SU-DHL-6 (cell line): ENCODE measurements at regions not wholly inside any gene's neighbourhood (a gene's known extent, or its start where the extent isn't known, plus 50 kb on each side); places are given as distances from the start of the nearest gene placed in this dataset.

Experiments
- H2AFZ ChIP-seq: fragments of 200-600 bp; sonication (generic); 2 replicates; pipeline ENCODE4 v1.6.1; 2014; ENCODE audit warnings: low read depth, mild to moderate bottlenecking, moderate library complexity, mixed read lengths, antibody characterized with exemption, low read length; ENCODE audit not compliant: severe bottlenecking
- H3F3A ChIP-seq: fragments of 200-600 bp; shearing (Covaris generic); 2 replicates; pipeline ENCODE4 v1.6.0; 2016; ENCODE audit warnings: antibody characterized with exemption, mild to moderate bottlenecking; ENCODE audit not compliant: insufficient read depth
- H3K27ac ChIP-seq: fragments of 200-600 bp; sonication (generic); 2 replicates; pipeline ENCODE4 v1.5.1; 2016; ENCODE audit warnings: low read depth, mild to moderate bottlenecking, low read length, moderate library complexity, mixed read lengths
- H3K27me3 ChIP-seq: fragments of 200-600 bp; sonication (generic), shearing (Covaris generic); 2 replicates; pipeline ENCODE4 v1.6.0; 2014; ENCODE audit warnings: mild to moderate bottlenecking, low read length
- H3K36me3 ChIP-seq: fragments of 200-600 bp; sonication (generic); 2 replicates; pipeline ENCODE4 v1.6.1; 2014; ENCODE audit warnings: mild to moderate bottlenecking, low read length, mixed read lengths
- H3K4me2 ChIP-seq: fragments of 300-600, 200-600 bp; shearing (Covaris generic), sonication (generic); 2 replicates; pipeline ENCODE4 v1.6.0; 2014; ENCODE audit warnings: low read length, low read depth, mild to moderate bottlenecking; ENCODE audit not compliant: poor library complexity, severe bottlenecking
- H3K4me3 ChIP-seq: fragments of 200-600 bp; sonication (generic); 2 replicates; pipeline ENCODE4 v1.5.1; 2014; ENCODE audit warnings: antibody characterized with exemption, low read length, mild to moderate bottlenecking, mixed read lengths; ENCODE audit not compliant: insufficient read depth, poor library complexity, severe bottlenecking
- H3K79me2 ChIP-seq: fragments of 200-600 bp; sonication (generic); 2 replicates; pipeline ENCODE4 v1.6.1; 2014; ENCODE audit warnings: mild to moderate bottlenecking, low read length, moderate library complexity; ENCODE audit not compliant: insufficient read depth
- H3K9ac ChIP-seq: fragments of 200-600 bp; sonication (generic); 2 replicates; pipeline ENCODE4 v1.7.0; 2014; ENCODE audit warnings: mild to moderate bottlenecking, low read length
- H3K9me2 ChIP-seq: fragments of 200-600 bp; sonication (generic); replicated peaks from 2 replicates; pipeline ENCODE4 v1.6.1; 2014; ENCODE audit warnings: low read length; ENCODE audit not compliant: insufficient read depth
- H3K9me3 ChIP-seq: fragments of 200-600 bp; sonication (generic); 2 replicates; pipeline ENCODE4 v1.6.1; 2014; ENCODE audit warnings: low read length, mixed read lengths; ENCODE audit not compliant: insufficient read depth
- H4K20me1 ChIP-seq: fragments of 200-600 bp; sonication (generic); 2 replicates; pipeline ENCODE4 v1.6.1; 2014; ENCODE audit warnings: low read depth, mild to moderate bottlenecking, antibody characterized with exemption, low read length, moderate library complexity, mixed read lengths
- EZH2phosphoT487 ChIP-seq: fragments of 200-600 bp; sonication (generic), shearing (Covaris generic); conservative IDR thresholded peaks from 2 replicates; pipeline ENCODE4 v1.6.1; 2018; ENCODE audit warnings: mild to moderate bottlenecking, antibody characterized with exemption, low read length, moderate library complexity, mixed read lengths
- TF ChIP-seq, protein P1 (sequence below): fragments of 200-600 bp; sonication (generic); IDR thresholded peaks from one replicate; pipeline ENCODE4 v1.5.1; 2017; ENCODE audit warnings: antibody characterized with exemption, mild to moderate bottlenecking, low read length, moderate library complexity; ENCODE audit not compliant: insufficient read depth, poor library complexity, severe bottlenecking

DNA sequence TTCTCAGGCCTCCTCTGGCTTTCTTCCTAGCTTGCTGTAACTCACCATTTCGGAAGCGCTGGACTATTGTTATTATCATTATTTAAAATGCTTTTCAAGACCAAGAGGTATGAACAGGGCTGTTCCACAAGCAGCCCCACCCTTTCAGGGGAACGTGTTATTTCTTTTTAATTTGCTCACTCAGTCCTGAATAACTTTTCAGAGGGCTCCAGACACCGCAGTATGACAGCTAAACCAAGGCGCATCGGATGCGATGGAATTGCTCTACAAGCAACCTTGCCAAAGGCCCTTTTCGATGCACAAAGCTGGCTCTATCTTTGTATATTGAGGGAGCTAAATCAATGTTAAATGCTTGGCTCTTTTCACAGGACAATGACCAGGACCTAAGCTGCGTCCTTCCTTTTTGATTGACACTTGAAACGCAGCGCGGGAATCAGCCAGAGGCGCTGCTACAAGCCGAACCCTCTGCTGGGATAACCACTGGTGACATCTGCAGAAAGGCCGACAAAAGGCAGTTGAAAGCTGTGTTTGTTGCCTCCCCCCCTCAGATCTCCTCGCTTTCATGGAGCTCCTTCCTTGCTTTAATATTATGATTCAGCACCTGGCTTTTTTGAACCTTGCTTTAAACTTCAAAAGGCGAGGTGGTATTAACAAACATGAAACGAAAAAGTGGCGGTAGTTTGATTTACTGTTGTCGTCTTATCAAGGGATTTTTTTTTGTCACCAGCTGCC, 204.7 kb upstream of the PROX1 start:
- Histone ChIP-seq H3K4me3 (no peak overlapping the region), H3K27me3 (no peaks in the 10 kb centered on the region), H3K79me2 (no peaks in the 10 kb centered on the region), H3K36me3 (no peaks in the 10 kb centered on the region), H3K27ac (no peak overlapping the region), H3K9me3 (no peaks in the 10 kb centered on the region), H3K9ac (no peak overlapping the region), H4K20me1 (no peaks in the 10 kb centered on the region), H3F3A (no peaks in the 10 kb centered on the region), H2AFZ (no peak overlapping the region), H3K9me2 (no peaks in the 10 kb centered on the region), H3K4me2 (no peak overlapping the region)
- TF ChIP-seq, protein P1, sequence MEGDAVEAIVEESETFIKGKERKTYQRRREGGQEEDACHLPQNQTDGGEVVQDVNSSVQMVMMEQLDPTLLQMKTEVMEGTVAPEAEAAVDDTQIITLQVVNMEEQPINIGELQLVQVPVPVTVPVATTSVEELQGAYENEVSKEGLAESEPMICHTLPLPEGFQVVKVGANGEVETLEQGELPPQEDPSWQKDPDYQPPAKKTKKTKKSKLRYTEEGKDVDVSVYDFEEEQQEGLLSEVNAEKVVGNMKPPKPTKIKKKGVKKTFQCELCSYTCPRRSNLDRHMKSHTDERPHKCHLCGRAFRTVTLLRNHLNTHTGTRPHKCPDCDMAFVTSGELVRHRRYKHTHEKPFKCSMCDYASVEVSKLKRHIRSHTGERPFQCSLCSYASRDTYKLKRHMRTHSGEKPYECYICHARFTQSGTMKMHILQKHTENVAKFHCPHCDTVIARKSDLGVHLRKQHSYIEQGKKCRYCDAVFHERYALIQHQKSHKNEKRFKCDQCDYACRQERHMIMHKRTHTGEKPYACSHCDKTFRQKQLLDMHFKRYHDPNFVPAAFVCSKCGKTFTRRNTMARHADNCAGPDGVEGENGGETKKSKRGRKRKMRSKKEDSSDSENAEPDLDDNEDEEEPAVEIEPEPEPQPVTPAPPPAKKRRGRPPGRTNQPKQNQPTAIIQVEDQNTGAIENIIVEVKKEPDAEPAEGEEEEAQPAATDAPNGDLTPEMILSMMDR, result no peak
- no peak for TF ChIP-seq EZH2phosphoT487

DNA sequence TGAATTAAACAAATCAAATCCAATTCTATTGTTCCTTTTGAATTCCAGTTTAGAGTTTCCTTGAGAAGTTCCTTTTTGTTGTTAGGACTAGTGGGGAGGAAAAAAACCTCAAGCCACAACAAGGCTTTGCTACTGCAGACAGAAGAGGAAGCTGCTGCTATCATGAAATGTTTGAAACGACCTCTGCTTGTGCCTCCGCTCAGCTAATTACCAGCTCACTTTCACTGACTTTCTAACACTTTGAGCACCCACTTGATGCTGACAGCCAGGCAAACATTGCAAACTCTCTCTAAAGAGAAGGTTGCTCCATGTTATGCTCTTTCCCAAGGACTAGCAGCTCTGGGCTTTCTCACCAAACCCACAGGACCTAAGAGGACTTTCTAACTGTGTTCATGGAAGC, 203.9 kb upstream of the PROX1 start:
- no peaks in the 10 kb centered on the region for H3F3A ChIP-seq
- no peak overlapping the region for H3K4me3 ChIP-seq
- no peak overlapping the region for H3K9ac ChIP-seq
- H3K9me3 ChIP-seq, result no peaks in the 10 kb centered on the region
- no peaks in the 10 kb centered on the region for H3K27me3 ChIP-seq
- H2AFZ ChIP-seq, result no peak overlapping the region
- no peak for TF ChIP-seq EZH2phosphoT487
- TF ChIP-seq, protein P1, result no peak
- no peaks in the 10 kb centered on the region for H4K20me1 ChIP-seq
- no peaks in the 10 kb centered on the region for H3K36me3 ChIP-seq
- H3K4me2 ChIP-seq, result no peak overlapping the region
- H3K27ac ChIP-seq, result no peak overlapping the region
- H3K79me2 ChIP-seq, result no peaks in the 10 kb centered on the region
- H3K9me2 ChIP-seq, result no peaks in the 10 kb centered on the region

DNA sequence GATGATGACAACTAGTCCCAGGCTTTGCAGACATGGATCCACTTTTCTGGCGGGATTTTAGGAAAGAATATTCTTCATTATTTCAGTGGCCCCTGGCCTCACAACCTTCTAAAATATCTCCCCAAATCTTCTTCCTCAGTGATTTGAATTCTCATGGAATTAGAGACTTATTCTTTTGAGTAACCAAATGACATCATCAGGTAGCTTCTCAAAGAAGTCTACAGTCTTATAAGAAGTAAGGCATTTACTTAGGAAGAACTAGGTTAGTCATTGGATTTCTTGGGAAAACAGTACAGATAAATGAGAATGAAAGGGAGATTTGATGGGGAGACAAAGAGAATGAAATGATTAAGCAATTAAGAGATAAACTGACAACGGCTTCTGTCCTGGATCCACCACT, 201.1 kb upstream of the PROX1 start:
- Histone ChIP-seq H3K79me2 (no peaks in the 10 kb centered on the region), H3K9ac (no peak overlapping the region), H3K36me3 (no peaks in the 10 kb centered on the region), H3K9me2 (no peaks in the 10 kb centered on the region), H3K4me3 (no peak overlapping the region), H3F3A (no peaks in the 10 kb centered on the region), H4K20me1 (no peaks in the 10 kb centered on the region), H3K4me2 (no peak overlapping the region), H3K27ac (no peak overlapping the region), H2AFZ (no peak overlapping the region), H3K27me3 (no peaks in the 10 kb centered on the region), H3K9me3 (no peaks in the 10 kb centered on the region)
- TF ChIP-seq, protein P1, result no peak
- TF ChIP-seq EZH2phosphoT487, result no peak
